ENCODE measurements at regions not wholly inside any gene's neighbourhood (a gene's known extent, or its start where the extent isn't known, plus 50 kb on each side); places are given as distances from the start of the nearest gene placed in this dataset.
A peak's percentile ranks its signal among the peaks of the same experiment; 100 is the strongest.

GRCh38 chr17:63185420-63185819 lies 219.4 kb downstream of the TANC2 start:
- no peak for ATAC-seq (ENCODE audit: low read depth)
- no peak for DNase-seq (ENCODE audit: low spot score)
- H3K27me3 ChIP-seq (ENCODE audit: insufficient read depth, poor library complexity, severe bottlenecking): no peaks in the 10 kb centered on the region

GRCh38 chr17:63189082-63189481 lies 223.0 kb downstream of the TANC2 start:
- ATAC-seq (ENCODE audit: low read depth): peak; percentile 60; the same call in 2 of the 3 replicates
- TF ChIP-seq CTCF (IDR thresholded peaks at IDR 0.05; ENCODE audit: poor library complexity, severe bottlenecking): no peak
- Histone ChIP-seq H3K27me3 (ENCODE audit: insufficient read depth, poor library complexity, severe bottlenecking) (no peaks in the 10 kb centered on the region), H3K9me3 (ENCODE audit: severe bottlenecking) (no peaks in the 10 kb centered on the region), H3K4me3 (ENCODE audit: severe bottlenecking) (no peak overlapping the region), H3K27ac (ENCODE audit: poor library complexity, severe bottlenecking) (peak overlapping the region; percentile 4), H3K4me1 (ENCODE audit: insufficient read depth, poor library complexity, severe bottlenecking) (peaks cover 5% of the 10 kb centered on the region), H3K36me3 (ENCODE audit: low read depth) (peaks cover 44% of the 10 kb centered on the region)
- no peak for DNase-seq (ENCODE audit: low spot score)

More at GRCh38 chr17:63185420-63185819, 219.4 kb downstream of the TANC2 start:
- Histone ChIP-seq H3K36me3 (ENCODE audit: low read depth) (peaks cover 27% of the 10 kb centered on the region), H3K4me1 (ENCODE audit: insufficient read depth, poor library complexity, severe bottlenecking) (peaks cover 5% of the 10 kb centered on the region), H3K27ac (ENCODE audit: poor library complexity, severe bottlenecking) (no peak overlapping the region), H3K4me3 (ENCODE audit: severe bottlenecking) (no peak overlapping the region), H3K9me3 (ENCODE audit: severe bottlenecking) (no peaks in the 10 kb centered on the region)
- TF ChIP-seq CTCF (IDR thresholded peaks at IDR 0.05; ENCODE audit: poor library complexity, severe bottlenecking): no peak

GRCh38 chr17:63189930-63190329 lies 223.9 kb downstream of the TANC2 start:
- no peak for DNase-seq (ENCODE audit: low spot score)

GRCh38 chr17:63190821-63191370 lies 224.9 kb downstream of the TANC2 start:
- H3K27me3 ChIP-seq (ENCODE audit: insufficient read depth, poor library complexity, severe bottlenecking): no peaks in the 10 kb centered on the region
- H3K9me3 ChIP-seq (ENCODE audit: severe bottlenecking): no peaks in the 10 kb centered on the region
- ATAC-seq (ENCODE audit: low read depth) (no peak), DNase-seq (ENCODE audit: low spot score) (no peak)
- peaks cover 58% of the 10 kb centered on the region for H3K36me3 ChIP-seq (ENCODE audit: low read depth)
- no peak for TF ChIP-seq CTCF (IDR thresholded peaks at IDR 0.05; ENCODE audit: poor library complexity, severe bottlenecking)
- H3K4me3 ChIP-seq (ENCODE audit: severe bottlenecking): no peak overlapping the region
- H3K27ac ChIP-seq (ENCODE audit: poor library complexity, severe bottlenecking): no peak overlapping the region
- H3K4me1 ChIP-seq (ENCODE audit: insufficient read depth, poor library complexity, severe bottlenecking): peaks cover 5% of the 10 kb centered on the region

More at GRCh38 chr17:63189930-63190329, 223.9 kb downstream of the TANC2 start:
- no peak for TF ChIP-seq CTCF (IDR thresholded peaks at IDR 0.05; ENCODE audit: poor library complexity, severe bottlenecking)
- H3K9me3 ChIP-seq (ENCODE audit: severe bottlenecking): no peaks in the 10 kb centered on the region
- H3K36me3 ChIP-seq (ENCODE audit: low read depth): peaks cover 53% of the 10 kb centered on the region
- no peak overlapping the region for H3K4me3 ChIP-seq (ENCODE audit: severe bottlenecking)
- peaks cover 5% of the 10 kb centered on the region for H3K4me1 ChIP-seq (ENCODE audit: insufficient read depth, poor library complexity, severe bottlenecking)
- ATAC-seq (ENCODE audit: low read depth): no peak
- peak overlapping the region; percentile 4 for H3K27ac ChIP-seq (ENCODE audit: poor library complexity, severe bottlenecking)
- no peaks in the 10 kb centered on the region for H3K27me3 ChIP-seq (ENCODE audit: insufficient read depth, poor library complexity, severe bottlenecking)

GRCh38 chr17:63191610-63192009 lies 225.6 kb downstream of the TANC2 start:
- no peak for TF ChIP-seq CTCF (IDR thresholded peaks at IDR 0.05; ENCODE audit: poor library complexity, severe bottlenecking)
- ATAC-seq (ENCODE audit: low read depth) (no peak), DNase-seq (ENCODE audit: low spot score) (no peak)
- Histone ChIP-seq H3K4me1 (ENCODE audit: insufficient read depth, poor library complexity, severe bottlenecking) (peaks cover 5% of the 10 kb centered on the region), H3K27ac (ENCODE audit: poor library complexity, severe bottlenecking) (no peak overlapping the region), H3K9me3 (ENCODE audit: severe bottlenecking) (no peaks in the 10 kb centered on the region), H3K36me3 (ENCODE audit: low read depth) (peaks cover 64% of the 10 kb centered on the region), H3K27me3 (ENCODE audit: insufficient read depth, poor library complexity, severe bottlenecking) (no peaks in the 10 kb centered on the region), H3K4me3 (ENCODE audit: severe bottlenecking) (no peak overlapping the region)
